HCT116 (cell line): ENCODE measurements at regions not wholly inside any gene's neighbourhood (a gene's known extent, or its start where the extent isn't known, plus 50 kb on each side); places are given as distances from the start of the nearest gene placed in this dataset.

ENCODE experiments used
- ATAC-seq: fragments of 200-7000 bp; cut with Tn5 transposase; 2 replicates; pipeline ENCODE4 v1.9.1; 2020; ENCODE audit warnings: mild to moderate bottlenecking, moderate library complexity
- BruUV-seq: library from RNA; stranded (reverse); fragments of 400-500 nt; replicated peaks from 2 replicates; lab custom pipeline; 2021; lab: Mats Ljungman, UMichigan
- CTCF ChIA-PET: fragments of 300-600 bp; sonication (Branson Sonifier 250); formaldehyde crosslinking; loops from one replicate; lab custom pipeline; 2021; ENCODE audit warnings: antibody characterized with exemption; lab: Charles Lee
- POLR2A ChIA-PET: fragments of 300-600, 350-600 bp; sonication (Branson Sonifier 250); formaldehyde crosslinking; loops from one replicate; lab custom pipeline; 2021; ENCODE audit warnings: antibody characterized with exemption; lab: Charles Lee
- RAD21 ChIA-PET, 2 experiments: fragments of 300-600 bp; sonication (Branson Sonifier 250); formaldehyde crosslinking; loops; one replicate each; lab custom pipeline; 2023; ENCODE audit warnings: low total read pairs in 2 of 2; ENCODE audit not compliant: uncharacterized antibody in 2 of 2, unreplicated experiment in 2 of 2, low non-redundant PET in 1 of 2; lab: Charles Lee
- DNase-seq: peaks from one replicate; pipeline ENCODE4 v3.0.0-alpha.2; 2010; ENCODE audit warnings: low read depth, low spot score
- H2AFZ ChIP-seq: fragments of 200-600 bp; shearing (Covaris generic), sonication (generic); 2 replicates; pipeline ENCODE4 v1.6.1; 2017; ENCODE audit warnings: low read depth, mixed run types, mixed read lengths, antibody characterized with exemption, low read length; ENCODE audit not compliant: poor library complexity, severe bottlenecking
- H3K27ac ChIP-seq: 2 replicates; pipeline ENCODE4 v1.5.1; 2012; ENCODE audit warnings: low read depth, low read length
- H3K27me3 ChIP-seq: fragments of 200-600 bp; sonication (generic); 2 replicates; pipeline ENCODE4 v1.6.1; 2016; ENCODE audit warnings: mixed run types, low read length, mixed read lengths; ENCODE audit not compliant: insufficient read depth
- H3K36me3 ChIP-seq, 2 experiments: fragments of 200-500 bp in 1 of 2; fragments of 200-600 bp in 1 of 2; sonication (Bioruptor generic) in 1 of 2; sonication (generic) in 1 of 2; 2 replicates each; pipeline versions ENCODE4 v1.5.1 to v1.6.1; 2014 to 2016; ENCODE audit warnings: low read length in 2 of 2, inconsistent platforms in 1 of 2, mixed read lengths in 1 of 2, mixed run types in 1 of 2; ENCODE audit not compliant: insufficient read depth in 2 of 2, control insufficient read depth in 1 of 2
- H3K4me1 ChIP-seq, 2 experiments: fragments of 200-600 bp in 1 of 2; sonication (generic) in 1 of 2; 2 replicates each; pipeline versions ENCODE4 v1.5.1 to v1.6.1; 2012 to 2017; ENCODE audit warnings: low read length in 2 of 2, inconsistent platforms in 1 of 2, mild to moderate bottlenecking in 1 of 2, mixed read lengths in 1 of 2, mixed run types in 1 of 2, moderate library complexity in 1 of 2; ENCODE audit not compliant: insufficient read depth in 2 of 2, control insufficient read depth in 1 of 2
- H3K4me2 ChIP-seq: fragments of 200-600 bp; sonication (generic); 2 replicates; pipeline ENCODE4 v1.6.1; 2017; ENCODE audit warnings: mixed run types, low read length, mixed read lengths
- H3K4me3 ChIP-seq, 2 experiments: fragments of 200-600 bp in 1 of 2; sonication (generic) in 1 of 2; replicated peaks in 1 of 2; 2 replicates each; pipeline ENCODE4 v1.5.1; 2011 to 2016; ENCODE audit warnings: low read length in 2 of 2, control low read depth in 1 of 2, low read depth in 1 of 2, mild to moderate bottlenecking in 1 of 2, mixed read lengths in 1 of 2, mixed run types in 1 of 2
- H3K79me2 ChIP-seq: fragments of 200-600 bp; sonication (generic); 2 replicates; pipeline ENCODE4 v1.6.1; 2017; ENCODE audit warnings: mild to moderate bottlenecking, mixed run types, low read length, moderate library complexity, mixed read lengths; ENCODE audit not compliant: insufficient read depth
- H3K9ac ChIP-seq: fragments of 200-600 bp; sonication (generic); 2 replicates; pipeline ENCODE4 v1.6.1; 2016; ENCODE audit warnings: low read length, mixed read lengths
- H3K9me2 ChIP-seq: fragments of 200-600 bp; sonication (generic), shearing (Covaris generic); 2 replicates; pipeline ENCODE4 v1.6.1; 2017; ENCODE audit warnings: mixed run types, mild to moderate bottlenecking, moderate library complexity; ENCODE audit not compliant: insufficient read depth
- H3K9me3 ChIP-seq, 2 experiments: fragments of 200-500 bp in 1 of 2; fragments of 200-600 bp in 1 of 2; sonication (Bioruptor generic) in 1 of 2; sonication (generic) in 1 of 2; 2 replicates each; pipeline ENCODE4 v1.6.1; 2014 to 2017; ENCODE audit warnings: low read length in 2 of 2, mixed read lengths in 2 of 2, inconsistent platforms in 1 of 2, low read depth in 1 of 2, mild to moderate bottlenecking in 1 of 2, mixed run types in 1 of 2, moderate library complexity in 1 of 2; ENCODE audit not compliant: control insufficient read depth in 1 of 2, insufficient read depth in 1 of 2
- H4K20me1 ChIP-seq: fragments of 200-600 bp; sonication (generic), shearing (Covaris generic); 2 replicates; pipeline ENCODE4 v1.6.1; 2017; ENCODE audit warnings: mixed run types, mild to moderate bottlenecking, moderate library complexity; ENCODE audit not compliant: insufficient read depth
- CEBPB ChIP-seq: IDR thresholded peaks from 2 replicates; pipeline ENCODE4 v1.6.1; 2012; ENCODE audit warnings: low read depth
- EGR1 ChIP-seq: IDR thresholded peaks from 2 replicates; pipeline ENCODE4 v1.6.1; 2012; ENCODE audit warnings: low read depth
- ELF1 ChIP-seq: IDR thresholded peaks from 2 replicates; pipeline ENCODE4 v1.6.1; 2012; ENCODE audit warnings: low read depth, borderline replicate concordance
- EZH2phosphoT487 ChIP-seq: fragments of 200-600 bp; IDR thresholded peaks from 2 replicates; pipeline ENCODE4 v1.6.1; 2018; ENCODE audit warnings: antibody characterized with exemption, borderline replicate concordance
- FOSL1 ChIP-seq: IDR thresholded peaks from 2 replicates; pipeline ENCODE4 v1.6.1; 2012; ENCODE audit warnings: low read depth
- JUND ChIP-seq: IDR thresholded peaks from 2 replicates; pipeline ENCODE4 v1.6.1; 2012
- MAX ChIP-seq: IDR thresholded peaks from 2 replicates; pipeline ENCODE4 v1.6.1; 2012
- POLR2AphosphoS5 ChIP-seq: IDR thresholded peaks from 2 replicates; pipeline ENCODE4 v1.6.1; 2011; ENCODE audit warnings: mild to moderate bottlenecking, low read depth, low read length, moderate library complexity
- SIN3A ChIP-seq: IDR thresholded peaks from 2 replicates; pipeline ENCODE4 v1.6.1; 2012; ENCODE audit warnings: low read depth
- SP1 ChIP-seq: IDR thresholded peaks from 2 replicates; pipeline ENCODE4 v1.6.1; 2012; ENCODE audit warnings: low read depth
- SRF ChIP-seq: IDR thresholded peaks from 2 replicates; pipeline ENCODE4 v1.6.1; 2012; ENCODE audit warnings: low read depth
- TCF7L2 ChIP-seq: IDR thresholded peaks from 2 replicates; pipeline ENCODE4 v1.7.0; 2011; ENCODE audit warnings: borderline replicate concordance, inconsistent platforms; ENCODE audit not compliant: insufficient read depth, insufficient read length; ENCODE audit errors: extremely low read depth
- YY1 ChIP-seq: IDR thresholded peaks from 2 replicates; pipeline ENCODE4 v1.6.1; 2011; ENCODE audit warnings: low read length, low read depth, moderate library complexity, mild to moderate bottlenecking; ENCODE audit not compliant: insufficient replicate concordance; ENCODE audit errors: extremely low read depth
- ZFX ChIP-seq: fragments of 450-650 bp; IDR thresholded peaks from 2 replicates; pipeline ENCODE4 v1.6.1; 2017
- ZNF274 ChIP-seq: fragments of 200-500 bp; sonication (Bioruptor generic); IDR thresholded peaks from 2 replicates; pipeline ENCODE4 v1.6.1; 2014; ENCODE audit warnings: mild to moderate bottlenecking, low read depth, low read length, inconsistent platforms
- intact Hi-C: fragments of 100-400 bp; cut with micrococcal nuclease; formaldehyde crosslinking; loops from 2 replicates; pipeline ENCODE4 v1.10.0; 2022
- TF ChIP-seq, protein P1 (sequence below): IDR thresholded peaks from 2 replicates; pipeline ENCODE4 v1.6.1; 2012; ENCODE audit warnings: low read depth
- TF ChIP-seq, protein P2 (sequence below): IDR thresholded peaks from 2 replicates; pipeline ENCODE4 v1.6.1; 2011; ENCODE audit warnings: mild to moderate bottlenecking, low read length, moderate library complexity; ENCODE audit not compliant: insufficient replicate concordance; ENCODE audit errors: extremely low read depth
- TF ChIP-seq, protein P3 (sequence below), 3 experiments: fragments of 200-600 bp in 1 of 3; sonication (generic) in 1 of 3; IDR thresholded peaks in 2 of 3; conservative IDR thresholded peaks in 1 of 3; 2 replicates each; pipeline ENCODE4 v1.5.1; 2012 to 2017; ENCODE audit warnings: low read depth in 2 of 3, low read length in 2 of 3, antibody characterized with exemption in 1 of 3, borderline replicate concordance in 1 of 3, control low read depth in 1 of 3, mild to moderate bottlenecking in 1 of 3, mixed read lengths in 1 of 3, mixed run types in 1 of 3, moderate library complexity in 1 of 3; ENCODE audit not compliant: insufficient read depth in 1 of 3

GRCh38 chr1:55472784-55473183, 257.6 kb upstream of the USP24 start (continued):
- TF ChIP-seq MAX, result peak; percentile 85
- TF ChIP-seq ZNF274, result no peak
- peak; percentile 85 for TF ChIP-seq FOSL1

DNA sequence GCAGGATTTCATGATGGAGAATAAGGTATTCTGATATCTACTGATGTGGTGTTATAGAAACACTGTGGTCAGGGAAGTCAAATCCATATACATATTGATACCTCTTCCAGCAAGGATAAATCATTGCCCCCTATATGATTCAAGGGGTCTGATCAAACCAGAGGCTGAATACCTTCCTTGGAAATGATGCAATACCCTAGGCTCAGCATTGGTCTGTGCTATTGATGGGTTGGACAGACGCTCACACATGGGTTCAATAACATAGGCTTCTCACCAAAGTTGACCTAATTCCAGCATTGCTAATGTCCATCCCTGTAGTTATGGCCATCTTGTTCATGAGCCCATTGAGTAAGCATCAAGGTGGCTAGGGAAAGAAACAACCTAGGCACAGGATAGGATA, 257.0 kb upstream of the USP24 start:
- Histone ChIP-seq H3K9me2 (no peaks in the 10 kb centered on the region), H3K27me3 (no peaks in the 10 kb centered on the region), H3K4me1 (peaks cover 13 to 31% of the 10 kb centered on the region in 2 experiments; a peak in 3 of 4 replicates), H4K20me1 (no peaks in the 10 kb centered on the region), H3K4me3 (no peak overlapping the region), H3K36me3 (no peaks in the 10 kb centered on the region), H3K9me3 (no peaks in the 10 kb centered on the region), H3K4me2 (no peak overlapping the region), H3K9ac (no peak overlapping the region), H3K79me2 (no peaks in the 10 kb centered on the region), H2AFZ (no peak overlapping the region), H3K27ac (no peak overlapping the region)
- BruUV-seq, result no TSS peak
- ChIA-PET CTCF (interaction anchor here (1.4 to 1.8 kb wide), 2 partner anchors 11 to 96 kb away, joined by 3 to 10 read pairs; no protein-coding TSS in a partner anchor), RAD21 (no interaction called here), POLR2A (no interaction called here)
- intact Hi-C loops, result loop anchor here (2.0 to 10.0 kb wide), 2 partner anchors 43 to 423 kb away; no protein-coding TSS in a partner anchor
- no peak for DNase-seq
- 0 out of 2 replicates have a peak, but pooled peaks have one; percentile 24 for ATAC-seq
- TF ChIP-seq, protein P1, sequence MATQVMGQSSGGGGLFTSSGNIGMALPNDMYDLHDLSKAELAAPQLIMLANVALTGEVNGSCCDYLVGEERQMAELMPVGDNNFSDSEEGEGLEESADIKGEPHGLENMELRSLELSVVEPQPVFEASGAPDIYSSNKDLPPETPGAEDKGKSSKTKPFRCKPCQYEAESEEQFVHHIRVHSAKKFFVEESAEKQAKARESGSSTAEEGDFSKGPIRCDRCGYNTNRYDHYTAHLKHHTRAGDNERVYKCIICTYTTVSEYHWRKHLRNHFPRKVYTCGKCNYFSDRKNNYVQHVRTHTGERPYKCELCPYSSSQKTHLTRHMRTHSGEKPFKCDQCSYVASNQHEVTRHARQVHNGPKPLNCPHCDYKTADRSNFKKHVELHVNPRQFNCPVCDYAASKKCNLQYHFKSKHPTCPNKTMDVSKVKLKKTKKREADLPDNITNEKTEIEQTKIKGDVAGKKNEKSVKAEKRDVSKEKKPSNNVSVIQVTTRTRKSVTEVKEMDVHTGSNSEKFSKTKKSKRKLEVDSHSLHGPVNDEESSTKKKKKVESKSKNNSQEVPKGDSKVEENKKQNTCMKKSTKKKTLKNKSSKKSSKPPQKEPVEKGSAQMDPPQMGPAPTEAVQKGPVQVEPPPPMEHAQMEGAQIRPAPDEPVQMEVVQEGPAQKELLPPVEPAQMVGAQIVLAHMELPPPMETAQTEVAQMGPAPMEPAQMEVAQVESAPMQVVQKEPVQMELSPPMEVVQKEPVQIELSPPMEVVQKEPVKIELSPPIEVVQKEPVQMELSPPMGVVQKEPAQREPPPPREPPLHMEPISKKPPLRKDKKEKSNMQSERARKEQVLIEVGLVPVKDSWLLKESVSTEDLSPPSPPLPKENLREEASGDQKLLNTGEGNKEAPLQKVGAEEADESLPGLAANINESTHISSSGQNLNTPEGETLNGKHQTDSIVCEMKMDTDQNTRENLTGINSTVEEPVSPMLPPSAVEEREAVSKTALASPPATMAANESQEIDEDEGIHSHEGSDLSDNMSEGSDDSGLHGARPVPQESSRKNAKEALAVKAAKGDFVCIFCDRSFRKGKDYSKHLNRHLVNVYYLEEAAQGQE, result no peak
- TF ChIP-seq YY1 (no peak), POLR2AphosphoS5 (no peak), EGR1 (no peak), SRF (no peak), SIN3A (no peak), MAX (no peak), SP1 (no peak), EZH2phosphoT487 (no peak), ZNF274 (no peak), TCF7L2 (no peak), JUND (no peak), ELF1 (no peak), CEBPB (no peak), ZFX (no peak)
- TF ChIP-seq, protein P2, sequence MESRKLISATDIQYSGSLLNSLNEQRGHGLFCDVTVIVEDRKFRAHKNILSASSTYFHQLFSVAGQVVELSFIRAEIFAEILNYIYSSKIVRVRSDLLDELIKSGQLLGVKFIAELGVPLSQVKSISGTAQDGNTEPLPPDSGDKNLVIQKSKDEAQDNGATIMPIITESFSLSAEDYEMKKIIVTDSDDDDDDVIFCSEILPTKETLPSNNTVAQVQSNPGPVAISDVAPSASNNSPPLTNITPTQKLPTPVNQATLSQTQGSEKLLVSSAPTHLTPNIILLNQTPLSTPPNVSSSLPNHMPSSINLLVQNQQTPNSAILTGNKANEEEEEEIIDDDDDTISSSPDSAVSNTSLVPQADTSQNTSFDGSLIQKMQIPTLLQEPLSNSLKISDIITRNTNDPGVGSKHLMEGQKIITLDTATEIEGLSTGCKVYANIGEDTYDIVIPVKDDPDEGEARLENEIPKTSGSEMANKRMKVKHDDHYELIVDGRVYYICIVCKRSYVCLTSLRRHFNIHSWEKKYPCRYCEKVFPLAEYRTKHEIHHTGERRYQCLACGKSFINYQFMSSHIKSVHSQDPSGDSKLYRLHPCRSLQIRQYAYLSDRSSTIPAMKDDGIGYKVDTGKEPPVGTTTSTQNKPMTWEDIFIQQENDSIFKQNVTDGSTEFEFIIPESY, result no peak
- TF ChIP-seq, protein P3, sequence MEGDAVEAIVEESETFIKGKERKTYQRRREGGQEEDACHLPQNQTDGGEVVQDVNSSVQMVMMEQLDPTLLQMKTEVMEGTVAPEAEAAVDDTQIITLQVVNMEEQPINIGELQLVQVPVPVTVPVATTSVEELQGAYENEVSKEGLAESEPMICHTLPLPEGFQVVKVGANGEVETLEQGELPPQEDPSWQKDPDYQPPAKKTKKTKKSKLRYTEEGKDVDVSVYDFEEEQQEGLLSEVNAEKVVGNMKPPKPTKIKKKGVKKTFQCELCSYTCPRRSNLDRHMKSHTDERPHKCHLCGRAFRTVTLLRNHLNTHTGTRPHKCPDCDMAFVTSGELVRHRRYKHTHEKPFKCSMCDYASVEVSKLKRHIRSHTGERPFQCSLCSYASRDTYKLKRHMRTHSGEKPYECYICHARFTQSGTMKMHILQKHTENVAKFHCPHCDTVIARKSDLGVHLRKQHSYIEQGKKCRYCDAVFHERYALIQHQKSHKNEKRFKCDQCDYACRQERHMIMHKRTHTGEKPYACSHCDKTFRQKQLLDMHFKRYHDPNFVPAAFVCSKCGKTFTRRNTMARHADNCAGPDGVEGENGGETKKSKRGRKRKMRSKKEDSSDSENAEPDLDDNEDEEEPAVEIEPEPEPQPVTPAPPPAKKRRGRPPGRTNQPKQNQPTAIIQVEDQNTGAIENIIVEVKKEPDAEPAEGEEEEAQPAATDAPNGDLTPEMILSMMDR (IDR thresholded peaks at IDR 0.05 in 2 of 3, conservative IDR thresholded peaks at IDR 0.05 in 1 of 3; ENCODE audit: borderline replicate concordance in 1 of 3, insufficient read depth in 1 of 3, low read depth in 2 of 3, low read length in 2 of 3), result no peak
